GM18507 (cell line): ENCODE measurements at regions not wholly inside any gene's neighbourhood (a gene's known extent, or its start where the extent isn't known, plus 50 kb on each side); places are given as distances from the start of the nearest gene placed in this dataset.

Experiments used
- DNase-seq: peaks from one replicate; pipeline ENCODE4 v3.0.0; 2011; ENCODE audit warnings: low read depth; ENCODE audit not compliant: insufficient read length; ENCODE audit errors: extremely low spot score
- FAIRE-seq: peaks from 2 replicates; lab custom pipeline; 2011; peaks lifted over from hg19 to GRCh38; lab: Jason Lieb, UNC

- DNase-seq (peak; percentile 70), FAIRE-seq (peak; percentile 96)
Measured at GRCh38 chr10:2927958-2928840, 139.1 kb upstream of the PFKP start.

DNA sequence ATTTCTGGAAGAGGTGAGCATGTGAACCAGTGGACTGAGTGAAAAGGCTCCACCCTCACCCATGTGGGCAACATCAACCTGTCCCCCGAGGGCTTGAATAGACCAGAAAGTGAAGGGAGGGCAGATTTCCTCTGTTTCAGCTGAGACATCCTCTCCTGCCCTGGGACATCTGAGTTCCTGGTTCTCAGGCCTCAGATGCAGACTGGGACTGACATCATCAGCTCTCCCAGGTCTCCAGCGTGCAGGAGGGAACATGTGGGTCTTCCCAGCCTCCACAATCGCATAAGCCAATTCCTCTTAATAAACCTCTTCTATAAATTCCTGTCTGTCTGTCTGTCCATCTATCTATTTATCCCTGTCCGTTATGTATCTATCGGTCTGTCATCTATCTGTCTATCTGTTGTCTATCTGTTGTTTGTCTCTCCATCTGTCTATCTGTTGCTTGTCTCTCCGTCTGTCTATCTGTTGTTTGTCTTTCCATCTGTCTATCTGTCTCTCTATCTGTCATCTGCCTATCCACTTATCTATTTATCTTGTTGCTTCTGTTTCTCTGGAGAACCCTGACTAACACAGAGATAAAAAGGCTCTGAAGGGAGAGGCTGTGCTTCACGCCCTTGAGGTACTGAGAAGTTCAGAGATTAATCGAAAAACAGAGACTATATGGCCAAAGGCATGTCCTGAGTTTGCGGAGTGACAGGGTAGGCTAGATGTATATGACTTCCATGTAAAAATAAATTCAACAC lies 140.3 kb upstream of the PFKP start:
- no peak for FAIRE-seq
- no peak for DNase-seq

GRCh38 chr10:2925631-2926030 lies 141.7 kb upstream of the PFKP start:
- FAIRE-seq (no peak), DNase-seq (no peak)

DNA sequence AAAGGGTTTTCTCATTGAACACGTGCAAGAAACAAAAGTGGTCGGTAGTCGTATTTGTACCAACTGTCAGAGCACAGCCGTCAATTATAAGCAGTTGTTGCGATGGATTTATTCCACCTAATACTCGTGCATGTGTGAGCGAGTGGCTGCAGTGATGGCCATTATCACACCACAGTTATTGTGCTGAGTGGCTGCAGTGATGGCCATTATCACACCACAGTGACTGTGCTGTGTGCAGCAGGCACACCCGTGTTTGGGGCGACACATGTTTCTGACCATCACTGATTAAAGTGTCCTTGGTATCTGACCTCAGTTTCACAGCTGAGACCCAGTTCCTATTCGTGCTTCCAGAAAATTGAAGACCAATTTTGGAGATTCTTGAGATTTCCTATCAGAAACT lies 142.9 kb upstream of the PFKP start:
- DNase-seq (no peak), FAIRE-seq (no peak)

DNA sequence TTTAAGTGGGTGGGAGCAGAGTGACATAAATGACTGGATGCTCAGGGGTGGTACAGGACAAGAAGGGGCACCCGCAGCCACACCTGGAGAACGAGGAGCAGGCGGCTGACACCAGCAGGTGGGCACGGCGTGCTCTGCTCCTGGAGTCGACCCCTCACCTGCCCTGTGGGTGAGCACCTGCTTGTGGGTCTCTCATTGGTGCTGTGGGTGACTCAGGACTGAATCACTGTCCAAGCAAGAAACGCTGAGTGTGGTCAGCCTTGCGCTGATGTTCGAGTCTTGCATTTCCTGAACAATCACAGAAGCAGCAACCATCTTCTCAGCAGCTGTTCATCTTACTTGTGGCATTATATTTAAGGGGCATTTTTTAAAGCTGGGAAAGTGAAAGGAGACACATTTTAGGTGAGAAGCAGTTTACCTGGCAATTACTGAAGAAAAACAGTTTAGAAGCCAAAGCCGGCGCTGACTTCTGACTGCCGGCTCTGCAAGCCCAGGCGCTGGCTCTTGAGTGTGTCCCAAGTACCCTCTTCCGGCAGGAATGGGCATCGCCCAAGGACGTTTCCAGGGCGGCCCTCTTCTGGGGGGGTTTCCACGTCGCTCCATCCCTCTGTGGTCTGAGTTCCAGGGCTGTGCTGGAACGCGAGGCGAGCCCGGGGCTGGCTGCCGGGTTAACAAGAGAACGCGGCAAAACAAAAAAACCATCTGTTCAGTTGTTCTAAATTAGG lies 145.2 kb upstream of the PFKP start:
- DNase-seq (no peak), FAIRE-seq (no peak)

GRCh38 chr10:2920637-2921036 lies 146.7 kb upstream of the PFKP start:
- DNase-seq: no peak
- FAIRE-seq: no peak

GRCh38 chr10:2920168-2920567 lies 147.2 kb upstream of the PFKP start:
- FAIRE-seq: no peak
- DNase-seq: no peak

- FAIRE-seq (no peak), DNase-seq (no peak)
Measured at GRCh38 chr10:2919016-2919415, 148.3 kb upstream of the PFKP start.

- FAIRE-seq: no peak
- DNase-seq: no peak
Measured at GRCh38 chr10:2918489-2918888, 148.9 kb upstream of the PFKP start.

DNA sequence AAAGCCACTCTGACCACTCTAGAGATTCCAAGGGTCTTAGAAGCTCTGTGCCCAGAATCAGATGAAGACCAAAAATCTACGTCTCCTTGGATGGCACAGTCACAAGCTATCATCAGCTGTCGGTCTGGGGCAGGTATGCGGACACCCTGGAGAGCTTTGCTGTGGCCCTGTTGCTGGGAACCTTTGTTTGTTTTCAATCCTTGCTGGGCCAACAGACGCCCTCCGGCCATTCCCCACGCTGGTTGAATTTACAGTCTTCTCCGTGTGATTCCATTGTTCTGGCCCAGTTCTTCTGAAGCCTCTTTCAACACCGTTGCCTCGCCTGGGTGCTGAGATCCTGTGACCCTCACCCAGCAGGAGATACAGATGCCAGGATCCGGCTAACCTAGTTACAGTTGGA lies 149.4 kb upstream of the PFKP start:
- FAIRE-seq (no peak), DNase-seq (no peak)

DNA sequence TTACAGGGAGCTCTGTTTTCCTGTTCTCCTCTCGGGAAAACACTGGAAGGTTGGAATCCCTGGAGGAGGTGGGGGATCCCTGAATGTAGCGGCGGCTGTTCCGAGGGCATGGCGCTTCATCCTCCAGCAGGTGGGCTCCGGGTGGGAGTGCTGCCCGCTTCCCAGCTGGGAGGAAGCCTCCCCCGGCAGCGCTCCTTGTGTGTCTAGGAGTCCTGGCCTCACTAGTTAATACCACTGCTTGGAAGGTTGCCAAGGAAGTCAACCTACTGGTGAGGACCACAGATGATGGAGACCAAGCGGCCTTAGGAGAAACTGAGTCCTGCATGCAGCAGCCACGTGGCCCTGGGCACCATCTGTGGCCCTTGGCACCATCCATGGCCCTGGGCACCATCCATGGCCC lies 151.9 kb upstream of the PFKP start:
- no peak for FAIRE-seq
- no peak for DNase-seq

- FAIRE-seq (no peak), DNase-seq (no peak)
Measured at GRCh38 chr10:2914741-2915140, 152.6 kb upstream of the PFKP start.

DNA sequence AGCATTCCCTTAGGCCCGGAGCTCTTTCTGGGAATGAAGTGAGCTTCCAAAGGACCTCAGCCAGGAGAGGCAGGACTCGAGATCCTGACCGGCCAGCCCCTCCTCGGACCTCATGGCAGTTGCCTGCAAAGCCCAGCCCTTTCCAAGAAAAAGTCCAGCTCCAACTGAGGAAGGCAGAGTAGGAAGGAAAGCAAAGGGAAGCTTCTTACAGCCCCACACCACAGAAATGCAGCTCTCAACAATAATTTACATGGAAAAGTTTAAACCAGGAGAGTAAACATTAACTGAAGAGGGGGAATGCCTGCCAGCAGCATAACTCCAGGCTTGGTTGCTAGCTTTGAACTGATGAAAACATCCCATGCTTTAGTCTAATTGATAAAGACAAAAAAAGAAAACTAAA lies 153.9 kb upstream of the PFKP start:
- FAIRE-seq (no peak), DNase-seq (no peak)

- DNase-seq (no peak), FAIRE-seq (no peak)
Measured at GRCh38 chr10:2910656-2911055, 156.7 kb upstream of the PFKP start.

GRCh38 chr10:2909921-2910320 lies 157.4 kb upstream of the PFKP start:
- no peak for DNase-seq
- FAIRE-seq: no peak

- DNase-seq (no peak), FAIRE-seq (no peak)
Measured at GRCh38 chr10:2908851-2909630, 158.3 kb upstream of the PFKP start.

DNA sequence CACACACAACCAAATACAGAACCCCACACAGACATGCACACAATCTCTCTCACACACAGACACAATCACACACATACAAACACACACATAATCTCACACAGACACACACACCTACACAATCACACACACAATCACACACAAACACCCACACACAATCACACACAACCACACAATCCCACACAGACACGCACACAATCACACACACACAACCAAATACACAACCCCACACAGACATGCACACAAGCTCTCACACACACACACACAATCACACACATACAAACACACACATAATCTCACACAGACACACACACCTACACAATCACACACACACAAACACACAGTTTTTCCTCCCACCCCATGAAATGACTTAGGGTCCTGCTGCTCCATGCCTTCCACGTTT lies 160.4 kb upstream of the PFKP start:
- DNase-seq: no peak
- peak; percentile 54 for FAIRE-seq

- DNase-seq (no peak), FAIRE-seq (no peak)
Measured at GRCh38 chr10:2905851-2906250, 161.5 kb upstream of the PFKP start.

DNA sequence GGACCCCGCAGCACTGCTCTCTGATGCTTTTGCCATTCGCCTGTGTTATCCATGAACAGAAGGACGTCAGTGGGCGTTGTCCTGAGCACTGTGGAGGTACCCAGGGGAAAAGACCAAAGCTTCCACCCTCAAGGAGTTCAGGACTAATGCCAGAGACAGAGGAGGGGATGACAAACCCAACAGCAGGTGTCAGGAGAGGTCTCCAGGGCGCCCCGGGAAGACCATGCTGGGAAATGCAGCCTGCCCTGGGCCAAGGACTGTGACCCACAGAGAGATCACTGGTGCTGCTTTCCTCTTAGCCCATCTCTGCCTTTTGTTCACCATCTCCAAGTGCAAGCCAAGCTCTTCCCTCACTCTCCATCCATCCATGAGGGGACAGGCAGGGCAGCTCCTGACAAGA lies 166.8 kb upstream of the PFKP start:
- no peak for FAIRE-seq
- DNase-seq: no peak
